H1 (cell line): ENCODE measurements at regions not wholly inside any gene's neighbourhood (a gene's known extent, or its start where the extent isn't known, plus 50 kb on each side); places are given as distances from the start of the nearest gene placed in this dataset.

Source experiments
- ASH2L ChIP-seq: fragments of 200-600, 300-600 bp; sonication (generic); IDR thresholded peaks from one replicate; pipeline ENCODE4 v1.7.1; 2017; ENCODE audit warnings: low read length
- BACH1 ChIP-seq: IDR thresholded peaks from 2 replicates; pipeline ENCODE4 v1.6.1; 2012; ENCODE audit warnings: low read length, improper control_type of control experiment
- POLR2AphosphoS5 ChIP-seq: IDR thresholded peaks from 2 replicates; pipeline ENCODE4 v1.6.1; 2011; ENCODE audit warnings: low read depth, low read length
- TAF7 ChIP-seq: optimal IDR thresholded peaks from 2 replicates; pipeline ENCODE3; 2011; ENCODE audit warnings: low read depth, mild to moderate bottlenecking, inconsistent platforms, low read length, moderate library complexity, borderline replicate concordance
- ZNF274 ChIP-seq: IDR thresholded peaks from 2 replicates; pipeline ENCODE4 v1.7.0; 2012; ENCODE audit warnings: low read length, borderline replicate concordance; ENCODE audit errors: extremely low read depth
- TF ChIP-seq, protein P1 (sequence below): IDR thresholded peaks from 2 replicates; pipeline ENCODE4 v1.6.1; 2012; ENCODE audit warnings: low read length, inconsistent platforms

- TF ChIP-seq ASH2L (no peak), BACH1 (no peak), ZNF274 (no peak), POLR2AphosphoS5 (no peak), TAF7 (no peak)
- TF ChIP-seq, protein P1, sequence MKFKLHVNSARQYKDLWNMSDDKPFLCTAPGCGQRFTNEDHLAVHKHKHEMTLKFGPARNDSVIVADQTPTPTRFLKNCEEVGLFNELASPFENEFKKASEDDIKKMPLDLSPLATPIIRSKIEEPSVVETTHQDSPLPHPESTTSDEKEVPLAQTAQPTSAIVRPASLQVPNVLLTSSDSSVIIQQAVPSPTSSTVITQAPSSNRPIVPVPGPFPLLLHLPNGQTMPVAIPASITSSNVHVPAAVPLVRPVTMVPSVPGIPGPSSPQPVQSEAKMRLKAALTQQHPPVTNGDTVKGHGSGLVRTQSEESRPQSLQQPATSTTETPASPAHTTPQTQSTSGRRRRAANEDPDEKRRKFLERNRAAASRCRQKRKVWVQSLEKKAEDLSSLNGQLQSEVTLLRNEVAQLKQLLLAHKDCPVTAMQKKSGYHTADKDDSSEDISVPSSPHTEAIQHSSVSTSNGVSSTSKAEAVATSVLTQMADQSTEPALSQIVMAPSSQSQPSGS, result no peak
Observed at GRCh38 chr3:64741341-64741740, 53.5 kb upstream of the ADAMTS9 start (continued).
